IMR-90 (cell line): ENCODE measurements at regions not wholly inside any gene's neighbourhood (a gene's known extent, or its start where the extent isn't known, plus 50 kb on each side); places are given as distances from the start of the nearest gene placed in this dataset.

ENCODE experiments used
- BHLHE40 ChIP-seq: fragments of 150-350 bp; IDR thresholded peaks from 2 replicates; pipeline ENCODE4 v1.6.1; 2016; ENCODE audit warnings: mild to moderate bottlenecking, low read depth, low read length
- MAFK ChIP-seq: IDR thresholded peaks from 2 replicates; pipeline ENCODE4 v1.6.1; 2012; ENCODE audit warnings: low read depth, low read length, improper control_type of control experiment
- MXI1 ChIP-seq: IDR thresholded peaks from 2 replicates; pipeline ENCODE4 v1.6.1; 2012; ENCODE audit warnings: low read depth, mild to moderate bottlenecking, low read length, moderate library complexity, borderline replicate concordance
- NFE2L2 ChIP-seq: fragments of 150-350 bp; IDR thresholded peaks from 2 replicates; pipeline ENCODE4 v1.6.1; 2016; ENCODE audit warnings: low read depth, mild to moderate bottlenecking, low read length
- POLR2A ChIP-seq: IDR thresholded peaks from 2 replicates; pipeline ENCODE4 v1.6.1; 2012; ENCODE audit warnings: mild to moderate bottlenecking, low read depth, low read length
- RAD21 ChIP-seq: IDR thresholded peaks from 2 replicates; pipeline ENCODE4 v1.6.1; 2012; ENCODE audit warnings: low read length, improper control_type of control experiment
- RCOR1 ChIP-seq: IDR thresholded peaks from 2 replicates; pipeline ENCODE4 v1.6.1; 2012; ENCODE audit warnings: mild to moderate bottlenecking, low read length, improper control_type of control experiment; ENCODE audit not compliant: insufficient replicate concordance
- RFX5 ChIP-seq: IDR thresholded peaks from 2 replicates; pipeline ENCODE4 v1.8.0; 2012; ENCODE audit warnings: low read depth, mild to moderate bottlenecking, low read length, moderate library complexity
- SMC3 ChIP-seq: fragments of 150-350 bp; IDR thresholded peaks from 2 replicates; pipeline ENCODE4 v1.6.1; 2016; ENCODE audit warnings: low read depth, mild to moderate bottlenecking, antibody characterized with exemption, low read length, moderate library complexity
- TF ChIP-seq, protein P1 (sequence below): conservative IDR thresholded peaks from 2 replicates; pipeline ENCODE4 v1.5.1; 2012; ENCODE audit warnings: mild to moderate bottlenecking, low read depth, low read length, improper control_type of control experiment
- TF ChIP-seq, protein P2 (sequence below): fragments of 150-350 bp; IDR thresholded peaks from 2 replicates; pipeline ENCODE4 v1.6.1; 2017; ENCODE audit warnings: mild to moderate bottlenecking, antibody characterized with exemption, low read length, low read depth
- TF ChIP-seq, protein P3 (sequence below): fragments of 150-350 bp; IDR thresholded peaks from 2 replicates; pipeline ENCODE4 v1.6.1; 2016; ENCODE audit warnings: low read depth, mild to moderate bottlenecking, low read length, moderate library complexity, borderline replicate concordance

- TF ChIP-seq, protein P1, sequence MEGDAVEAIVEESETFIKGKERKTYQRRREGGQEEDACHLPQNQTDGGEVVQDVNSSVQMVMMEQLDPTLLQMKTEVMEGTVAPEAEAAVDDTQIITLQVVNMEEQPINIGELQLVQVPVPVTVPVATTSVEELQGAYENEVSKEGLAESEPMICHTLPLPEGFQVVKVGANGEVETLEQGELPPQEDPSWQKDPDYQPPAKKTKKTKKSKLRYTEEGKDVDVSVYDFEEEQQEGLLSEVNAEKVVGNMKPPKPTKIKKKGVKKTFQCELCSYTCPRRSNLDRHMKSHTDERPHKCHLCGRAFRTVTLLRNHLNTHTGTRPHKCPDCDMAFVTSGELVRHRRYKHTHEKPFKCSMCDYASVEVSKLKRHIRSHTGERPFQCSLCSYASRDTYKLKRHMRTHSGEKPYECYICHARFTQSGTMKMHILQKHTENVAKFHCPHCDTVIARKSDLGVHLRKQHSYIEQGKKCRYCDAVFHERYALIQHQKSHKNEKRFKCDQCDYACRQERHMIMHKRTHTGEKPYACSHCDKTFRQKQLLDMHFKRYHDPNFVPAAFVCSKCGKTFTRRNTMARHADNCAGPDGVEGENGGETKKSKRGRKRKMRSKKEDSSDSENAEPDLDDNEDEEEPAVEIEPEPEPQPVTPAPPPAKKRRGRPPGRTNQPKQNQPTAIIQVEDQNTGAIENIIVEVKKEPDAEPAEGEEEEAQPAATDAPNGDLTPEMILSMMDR, result no peak
- no peak for TF ChIP-seq RAD21
- no peak for TF ChIP-seq POLR2A
- no peak for TF ChIP-seq BHLHE40
- no peak for TF ChIP-seq RCOR1
- no peak for TF ChIP-seq RFX5
- TF ChIP-seq, protein P2, sequence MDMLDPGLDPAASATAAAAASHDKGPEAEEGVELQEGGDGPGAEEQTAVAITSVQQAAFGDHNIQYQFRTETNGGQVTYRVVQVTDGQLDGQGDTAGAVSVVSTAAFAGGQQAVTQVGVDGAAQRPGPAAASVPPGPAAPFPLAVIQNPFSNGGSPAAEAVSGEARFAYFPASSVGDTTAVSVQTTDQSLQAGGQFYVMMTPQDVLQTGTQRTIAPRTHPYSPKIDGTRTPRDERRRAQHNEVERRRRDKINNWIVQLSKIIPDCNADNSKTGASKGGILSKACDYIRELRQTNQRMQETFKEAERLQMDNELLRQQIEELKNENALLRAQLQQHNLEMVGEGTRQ, result no peak
- no peak for TF ChIP-seq MXI1
- TF ChIP-seq, protein P3, sequence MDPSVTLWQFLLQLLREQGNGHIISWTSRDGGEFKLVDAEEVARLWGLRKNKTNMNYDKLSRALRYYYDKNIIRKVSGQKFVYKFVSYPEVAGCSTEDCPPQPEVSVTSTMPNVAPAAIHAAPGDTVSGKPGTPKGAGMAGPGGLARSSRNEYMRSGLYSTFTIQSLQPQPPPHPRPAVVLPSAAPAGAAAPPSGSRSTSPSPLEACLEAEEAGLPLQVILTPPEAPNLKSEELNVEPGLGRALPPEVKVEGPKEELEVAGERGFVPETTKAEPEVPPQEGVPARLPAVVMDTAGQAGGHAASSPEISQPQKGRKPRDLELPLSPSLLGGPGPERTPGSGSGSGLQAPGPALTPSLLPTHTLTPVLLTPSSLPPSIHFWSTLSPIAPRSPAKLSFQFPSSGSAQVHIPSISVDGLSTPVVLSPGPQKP, result no peak
- no peak for TF ChIP-seq MAFK
- no peak for TF ChIP-seq SMC3
- no peak for TF ChIP-seq NFE2L2
Observed at GRCh38 chr1:37242501-37242900, 208.2 kb upstream of the GRIK3 start.
